B cell (primary cell): ENCODE measurements at regions not wholly inside any gene's neighbourhood (a gene's known extent, or its start where the extent isn't known, plus 50 kb on each side); places are given as distances from the start of the nearest gene placed in this dataset.

Experiments
- CTCF ChIP-seq: fragments of 200-600 bp; IDR thresholded peaks from one replicate; pipeline ENCODE4 v1.8.0; 2022; ENCODE audit warnings: antibody characterized with exemption, mild to moderate bottlenecking
- EZH2 ChIP-seq: IDR thresholded peaks from 2 replicates; pipeline ENCODE4 v1.6.1; 2012; ENCODE audit warnings: borderline replicate concordance, low read depth, mild to moderate bottlenecking, moderate library complexity, low read length; ENCODE audit not compliant: insufficient read depth, poor library complexity, severe bottlenecking

- TF ChIP-seq CTCF (no peak), EZH2 (no peak)
These were observed 113.7 kb downstream of the TMEM18 start for GRCh38 chr2:563512-563911.
